Karpas-422 (cell line): ENCODE measurements at regions not wholly inside any gene's neighbourhood (a gene's known extent, or its start where the extent isn't known, plus 50 kb on each side); places are given as distances from the start of the nearest gene placed in this dataset.

ENCODE experiments used
- DNase-seq: peaks from one replicate; pipeline ENCODE4 v3.0.0-alpha.2; 2015
- H2AFZ ChIP-seq: fragments of 200-600 bp; sonication (generic); 2 replicates; pipeline ENCODE4 v1.6.1; 2014; ENCODE audit warnings: antibody characterized with exemption, low read length, mixed read lengths
- H3K27ac ChIP-seq: fragments of 200-600 bp; sonication (generic); 2 replicates; pipeline ENCODE4 v1.5.1; 2014; ENCODE audit warnings: mild to moderate bottlenecking, low read length, moderate library complexity
- H3K27me3 ChIP-seq: fragments of 200-600 bp; sonication (generic); 2 replicates; pipeline ENCODE4 v1.6.1; 2014; ENCODE audit warnings: low read length, mixed read lengths
- H3K36me3 ChIP-seq: fragments of 200-600 bp; sonication (generic); 2 replicates; pipeline ENCODE4 v1.6.1; 2014; ENCODE audit warnings: low read length, mixed read lengths; ENCODE audit not compliant: insufficient read depth
- H3K4me1 ChIP-seq: fragments of 200-600 bp; sonication (generic); 2 replicates; pipeline ENCODE4 v1.6.1; 2014; ENCODE audit warnings: mild to moderate bottlenecking, low read length, mixed read lengths
- H3K4me2 ChIP-seq: fragments of 200-600 bp; sonication (generic); 2 replicates; pipeline ENCODE4 v1.6.1; 2014; ENCODE audit warnings: low read length, low read depth, mild to moderate bottlenecking; ENCODE audit not compliant: poor library complexity, severe bottlenecking
- H3K4me3 ChIP-seq: fragments of 200-600 bp; sonication (generic); 2 replicates; pipeline ENCODE4 v1.5.1; 2014; ENCODE audit warnings: mild to moderate bottlenecking, antibody characterized with exemption, low read length, mixed read lengths
- H3K79me2 ChIP-seq: fragments of 200-600 bp; sonication (generic); 2 replicates; pipeline ENCODE4 v1.6.1; 2014; ENCODE audit warnings: mild to moderate bottlenecking, low read length, mixed read lengths
- H3K9ac ChIP-seq: fragments of 200-600 bp; sonication (generic); 2 replicates; pipeline ENCODE4 v1.6.0; 2014; ENCODE audit warnings: low read length
- H3K9me2 ChIP-seq: fragments of 200-600 bp; sonication (generic), shearing (Covaris generic); replicated peaks from 2 replicates; pipeline ENCODE4 v1.6.0; 2014; ENCODE audit warnings: mild to moderate bottlenecking, low read length, moderate library complexity; ENCODE audit not compliant: insufficient read depth
- H3K9me3 ChIP-seq: fragments of 300-700, 200-600 bp; sonication (generic); 2 replicates; pipeline ENCODE4 v1.6.1; 2014; ENCODE audit warnings: low read length, mixed read lengths
- H4K20me1 ChIP-seq: fragments of 200-600 bp; sonication (generic); 2 replicates; pipeline ENCODE4 v1.6.1; 2014; ENCODE audit warnings: mild to moderate bottlenecking, antibody characterized with exemption, low read length, low read depth; ENCODE audit not compliant: insufficient read depth

DNA sequence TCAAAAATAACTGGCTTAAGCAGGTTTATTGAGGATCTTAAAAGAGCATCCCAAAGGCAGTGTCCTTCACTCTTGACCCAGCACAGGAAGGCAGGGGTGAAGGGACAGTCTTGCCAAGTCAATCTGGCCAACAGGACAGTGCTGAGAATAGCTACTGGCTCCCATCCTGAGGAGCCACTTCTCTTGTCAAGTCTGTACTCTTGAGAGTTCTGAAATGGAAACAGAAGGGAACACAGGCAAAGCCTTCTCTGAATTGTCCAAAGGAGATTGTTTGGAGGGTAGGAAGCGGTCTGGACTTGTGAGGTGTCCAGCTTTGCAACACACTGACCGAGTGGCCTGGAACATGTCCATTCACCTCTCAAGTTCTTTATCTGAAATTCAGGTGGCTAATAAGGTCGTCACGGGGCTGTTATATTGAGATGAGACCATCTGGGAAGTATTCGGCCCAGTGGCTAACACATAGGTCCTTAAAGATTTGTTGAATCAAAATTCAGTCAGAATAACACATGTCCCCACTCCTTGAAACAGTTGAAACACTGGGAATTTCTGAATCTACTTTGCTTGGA is 99.5 kb upstream of the FHL2 start:
- Histone ChIP-seq H3K79me2 (no peaks in the 10 kb centered on the region), H3K4me1 (no peaks in the 10 kb centered on the region), H3K27me3 (no peaks in the 10 kb centered on the region), H3K4me2 (no peak overlapping the region), H3K9ac (no peak overlapping the region), H3K27ac (no peak overlapping the region), H4K20me1 (no peaks in the 10 kb centered on the region), H3K9me3 (no peaks in the 10 kb centered on the region), H3K9me2 (no peaks in the 10 kb centered on the region), H3K36me3 (no peaks in the 10 kb centered on the region), H3K4me3 (no peak overlapping the region), H2AFZ (no peak overlapping the region)
- DNase-seq: no peak

GRCh38 chr2:105497094-105497493 is 98.2 kb upstream of the FHL2 start:
- Histone ChIP-seq H3K27me3 (no peaks in the 10 kb centered on the region), H3K4me2 (no peak overlapping the region), H3K4me3 (no peak overlapping the region)

DNA sequence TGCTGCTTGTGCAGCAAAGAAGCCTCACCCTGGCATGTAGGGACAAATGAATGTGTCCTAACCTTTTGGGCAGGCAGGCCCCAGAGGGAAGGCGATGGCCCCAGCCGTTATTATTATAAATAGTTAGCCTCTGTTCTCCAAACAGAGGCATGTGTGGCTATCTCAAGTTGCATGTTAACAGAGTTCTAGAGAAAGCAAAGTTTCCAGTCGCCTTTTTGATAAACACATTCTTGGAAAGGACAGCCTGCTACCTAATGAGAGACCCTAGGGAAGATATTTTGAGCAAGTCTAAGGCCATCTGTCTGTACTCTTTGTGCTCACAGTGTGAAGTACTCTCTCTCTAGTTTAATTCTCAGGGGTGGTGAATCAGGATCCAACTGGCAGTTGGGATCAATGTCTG is 97.4 kb upstream of the FHL2 start:
- H3K27me3 ChIP-seq: no peaks in the 10 kb centered on the region
- H3K4me1 ChIP-seq: no peaks in the 10 kb centered on the region
- H3K9me3 ChIP-seq: no peaks in the 10 kb centered on the region
- no peaks in the 10 kb centered on the region for H4K20me1 ChIP-seq
- H3K4me2 ChIP-seq: no peak overlapping the region
- H2AFZ ChIP-seq: no peak overlapping the region
- no peak overlapping the region for H3K27ac ChIP-seq
- no peaks in the 10 kb centered on the region for H3K79me2 ChIP-seq
- DNase-seq: no peak
- H3K36me3 ChIP-seq: no peaks in the 10 kb centered on the region
- no peak overlapping the region for H3K9ac ChIP-seq
- H3K9me2 ChIP-seq: no peaks in the 10 kb centered on the region
- H3K4me3 ChIP-seq: no peak overlapping the region

More at GRCh38 chr2:105497094-105497493, 98.2 kb upstream of the FHL2 start:
- no peak overlapping the region for H3K27ac ChIP-seq
- DNase-seq: no peak
- H3K9me2 ChIP-seq: no peaks in the 10 kb centered on the region
- no peaks in the 10 kb centered on the region for H4K20me1 ChIP-seq
- H2AFZ ChIP-seq: no peak overlapping the region
- H3K36me3 ChIP-seq: no peaks in the 10 kb centered on the region
- H3K9me3 ChIP-seq: no peaks in the 10 kb centered on the region
- H3K9ac ChIP-seq: no peak overlapping the region
- H3K79me2 ChIP-seq: no peaks in the 10 kb centered on the region
- H3K4me1 ChIP-seq: no peaks in the 10 kb centered on the region

DNA sequence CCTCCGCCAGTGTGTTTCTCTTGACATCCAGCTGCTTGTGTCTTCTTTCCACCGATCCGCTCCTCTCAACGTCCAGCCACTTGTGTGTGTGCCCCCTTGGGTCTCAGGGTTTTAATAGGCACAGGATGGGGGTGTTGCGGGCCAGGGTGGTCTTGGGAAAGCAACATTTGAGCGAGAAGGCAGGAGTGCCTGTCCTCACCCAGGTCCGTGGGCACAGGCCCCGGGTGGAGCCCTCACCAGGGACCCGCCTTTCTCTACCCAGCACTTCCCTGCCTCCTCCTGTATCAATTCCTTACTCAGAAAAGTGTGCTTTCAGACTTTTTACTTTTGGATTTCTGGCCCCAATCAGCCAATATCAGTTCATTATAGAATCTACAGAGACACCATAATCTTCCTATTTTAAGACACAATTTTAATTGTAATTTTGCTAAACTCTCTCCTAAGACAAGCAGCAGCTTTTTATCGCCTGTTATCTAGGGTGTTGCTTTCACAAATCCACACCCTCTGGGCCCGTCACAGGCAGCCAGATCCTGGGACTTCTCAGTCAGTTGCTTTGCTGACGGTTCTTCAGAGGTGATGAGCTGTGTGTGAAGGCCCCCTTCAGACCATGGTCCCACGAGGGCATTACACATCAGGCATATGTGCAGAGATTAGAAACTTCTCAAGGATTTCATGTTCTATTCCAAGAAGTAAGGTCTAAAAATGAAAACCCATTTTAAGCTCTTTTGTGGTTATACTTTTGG is 96.0 kb upstream of the FHL2 start:
- H3K79me2 ChIP-seq: no peaks in the 10 kb centered on the region
- no peaks in the 10 kb centered on the region for H3K9me2 ChIP-seq
- H3K4me1 ChIP-seq: no peaks in the 10 kb centered on the region
- no peaks in the 10 kb centered on the region for H3K36me3 ChIP-seq
- H3K9me3 ChIP-seq: no peaks in the 10 kb centered on the region
- H3K4me3 ChIP-seq: no peak overlapping the region
- H4K20me1 ChIP-seq: no peaks in the 10 kb centered on the region
- no peak overlapping the region for H3K4me2 ChIP-seq
- H3K27me3 ChIP-seq: no peaks in the 10 kb centered on the region
- H2AFZ ChIP-seq: no peak overlapping the region
- no peak overlapping the region for H3K27ac ChIP-seq
- DNase-seq: no peak
- H3K9ac ChIP-seq: no peak overlapping the region

DNA sequence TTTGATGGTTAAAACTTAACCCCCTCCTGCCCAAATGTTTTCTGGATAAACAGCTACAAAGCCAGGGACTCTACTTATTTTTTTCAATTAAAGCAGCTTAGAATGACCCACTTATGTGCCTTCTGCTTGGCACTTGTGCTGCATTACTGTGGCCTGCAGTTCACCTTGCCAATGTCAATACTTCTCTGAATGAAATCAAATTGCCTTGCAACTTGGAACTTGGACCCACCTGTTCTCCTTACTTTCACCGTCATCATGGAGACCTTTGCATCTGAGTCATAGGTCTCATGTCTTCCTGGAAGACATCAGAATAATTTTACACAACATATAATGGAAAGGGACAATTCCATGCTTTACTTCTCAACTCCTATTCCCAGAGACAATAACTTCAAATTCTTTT is 92.1 kb upstream of the FHL2 start:
- Histone ChIP-seq H3K9ac (no peak overlapping the region), H4K20me1 (no peaks in the 10 kb centered on the region)
- DNase-seq: no peak

GRCh38 chr2:105490204-105490603 is 91.4 kb upstream of the FHL2 start:
- H3K27ac ChIP-seq: no peak overlapping the region
- H3K27me3 ChIP-seq: no peaks in the 10 kb centered on the region
- H4K20me1 ChIP-seq: no peaks in the 10 kb centered on the region
- H3K36me3 ChIP-seq: no peaks in the 10 kb centered on the region
- H3K4me2 ChIP-seq: no peak overlapping the region
- no peak for DNase-seq
- no peak overlapping the region for H3K4me3 ChIP-seq
- H3K4me1 ChIP-seq: no peaks in the 10 kb centered on the region
- H3K9me3 ChIP-seq: no peaks in the 10 kb centered on the region
- no peaks in the 10 kb centered on the region for H3K79me2 ChIP-seq
- no peak overlapping the region for H2AFZ ChIP-seq
- no peaks in the 10 kb centered on the region for H3K9me2 ChIP-seq
- H3K9ac ChIP-seq: no peak overlapping the region

More for the DNA sequence above, 92.1 kb upstream of the FHL2 start:
- no peaks in the 10 kb centered on the region for H3K79me2 ChIP-seq
- H3K4me3 ChIP-seq: no peak overlapping the region
- H3K27ac ChIP-seq: no peak overlapping the region
- no peak overlapping the region for H3K4me2 ChIP-seq
- no peaks in the 10 kb centered on the region for H3K36me3 ChIP-seq
- H2AFZ ChIP-seq: no peak overlapping the region
- no peaks in the 10 kb centered on the region for H3K4me1 ChIP-seq
- H3K27me3 ChIP-seq: no peaks in the 10 kb centered on the region
- H3K9me2 ChIP-seq: no peaks in the 10 kb centered on the region
- H3K9me3 ChIP-seq: no peaks in the 10 kb centered on the region

DNA sequence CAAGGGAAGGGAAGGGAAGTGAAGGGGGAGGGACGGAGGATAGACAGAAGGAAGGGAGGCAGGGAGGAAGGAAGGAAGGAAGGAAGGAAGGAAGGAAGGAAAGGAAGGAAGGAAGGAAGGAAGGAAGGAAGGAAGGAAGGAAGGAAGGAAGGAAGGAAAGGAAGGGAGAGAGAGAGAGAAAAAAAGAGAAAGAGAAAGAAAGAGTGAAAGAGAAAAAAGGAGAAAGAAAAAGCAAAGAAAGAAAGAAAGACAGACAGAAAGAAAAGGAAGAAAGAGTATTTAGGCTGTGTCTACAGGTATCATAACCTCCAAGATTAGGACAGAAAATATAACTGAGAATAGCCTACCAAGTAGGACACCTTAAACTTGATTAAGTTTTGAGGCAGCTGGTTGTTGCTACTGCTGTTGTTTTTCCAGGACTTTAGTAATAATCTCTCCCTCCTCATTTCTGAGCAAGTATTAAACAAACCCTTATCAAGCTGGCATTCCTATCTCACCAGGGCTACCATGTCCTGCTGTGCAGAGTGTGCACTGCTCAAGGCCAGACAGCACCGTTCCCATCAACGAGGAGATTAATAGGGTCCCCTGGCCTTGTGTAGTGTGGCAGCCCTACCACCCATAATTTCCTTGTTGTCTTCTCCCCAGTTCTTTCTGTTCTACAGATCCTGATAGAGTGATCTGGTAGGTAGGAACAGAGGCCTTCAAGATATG is 90.5 kb upstream of the FHL2 start:
- H3K9me2 ChIP-seq: no peaks in the 10 kb centered on the region
- H3K27ac ChIP-seq: no peak overlapping the region
- no peak overlapping the region for H3K4me3 ChIP-seq
- H3K4me1 ChIP-seq: no peaks in the 10 kb centered on the region
- H3K36me3 ChIP-seq: no peaks in the 10 kb centered on the region
- no peaks in the 10 kb centered on the region for H4K20me1 ChIP-seq
- no peaks in the 10 kb centered on the region for H3K79me2 ChIP-seq
- DNase-seq: no peak
- H2AFZ ChIP-seq: no peak overlapping the region
- no peak overlapping the region for H3K9ac ChIP-seq
- no peaks in the 10 kb centered on the region for H3K9me3 ChIP-seq
- H3K27me3 ChIP-seq: no peaks in the 10 kb centered on the region
- no peak overlapping the region for H3K4me2 ChIP-seq

DNA sequence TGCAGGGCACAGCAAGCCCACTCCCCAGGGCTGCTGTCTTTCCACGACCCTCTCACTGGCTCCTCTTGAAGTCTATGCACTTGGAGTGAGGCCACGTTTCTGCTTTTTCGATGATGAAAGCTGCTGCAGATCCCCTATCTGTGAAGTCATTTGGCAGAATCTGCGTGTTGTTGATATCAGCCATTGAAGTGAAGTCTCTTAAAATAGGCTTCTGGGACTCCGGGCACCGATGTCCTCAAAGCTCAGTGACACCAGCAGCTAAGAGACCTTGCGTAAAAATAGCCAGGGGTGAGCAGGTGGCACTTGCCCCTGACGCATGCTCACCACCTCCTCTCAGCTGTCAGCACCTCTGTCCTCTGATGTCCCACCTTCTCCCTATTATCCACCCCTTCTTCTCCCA is 89.4 kb upstream of the FHL2 start:
- H3K79me2 ChIP-seq: no peaks in the 10 kb centered on the region
- no peak overlapping the region for H3K27ac ChIP-seq
- no peaks in the 10 kb centered on the region for H3K4me1 ChIP-seq
- H3K9me3 ChIP-seq: no peaks in the 10 kb centered on the region
- no peaks in the 10 kb centered on the region for H3K36me3 ChIP-seq
- H3K4me3 ChIP-seq: no peak overlapping the region
- no peaks in the 10 kb centered on the region for H3K27me3 ChIP-seq
- no peak overlapping the region for H3K4me2 ChIP-seq
- H3K9me2 ChIP-seq: no peaks in the 10 kb centered on the region
- H4K20me1 ChIP-seq: no peaks in the 10 kb centered on the region
- DNase-seq: no peak
- H2AFZ ChIP-seq: no peak overlapping the region
- no peak overlapping the region for H3K9ac ChIP-seq
